ENCODE measurements at regions not wholly inside any gene's neighbourhood (a gene's known extent, or its start where the extent isn't known, plus 50 kb on each side); places are given as distances from the start of the nearest gene placed in this dataset.

DNA sequence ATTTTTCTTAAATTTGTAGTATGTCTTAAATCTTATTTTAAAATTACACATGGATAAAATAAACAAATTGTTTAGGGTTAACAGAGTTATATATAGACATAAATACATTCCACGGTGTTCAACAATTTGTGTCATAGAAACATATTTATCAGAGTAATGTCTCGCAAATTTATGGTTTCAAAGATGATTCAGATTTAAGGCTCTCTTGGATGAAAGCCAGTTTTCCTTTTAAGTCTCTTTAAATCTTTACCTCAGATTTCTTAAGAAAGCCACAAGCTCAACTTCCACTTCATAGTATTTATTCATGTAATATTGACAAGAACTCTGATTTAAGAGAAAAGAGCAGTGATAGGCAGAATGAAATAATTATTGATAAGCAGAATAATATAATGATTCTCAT, 1254.8 kb upstream of the ADGRL3 start:
- Mint-ChIP-seq H3K4me3 (ENCODE audit: unreplicated experiment) (no peak overlapping the region), H3K27me3 (ENCODE audit: unreplicated experiment) (no peaks in the 10 kb centered on the region), H3K27ac (ENCODE audit: unreplicated experiment) (no peak overlapping the region), H3K9me3 (ENCODE audit: unreplicated experiment) (no peaks in the 10 kb centered on the region), H3K36me3 (ENCODE audit: unreplicated experiment) (no peaks in the 10 kb centered on the region), H3K4me1 (ENCODE audit: low read depth, unreplicated experiment) (no peaks in the 10 kb centered on the region)
- DNase-seq: no peak
- TF ChIP-seq, protein P1, sequence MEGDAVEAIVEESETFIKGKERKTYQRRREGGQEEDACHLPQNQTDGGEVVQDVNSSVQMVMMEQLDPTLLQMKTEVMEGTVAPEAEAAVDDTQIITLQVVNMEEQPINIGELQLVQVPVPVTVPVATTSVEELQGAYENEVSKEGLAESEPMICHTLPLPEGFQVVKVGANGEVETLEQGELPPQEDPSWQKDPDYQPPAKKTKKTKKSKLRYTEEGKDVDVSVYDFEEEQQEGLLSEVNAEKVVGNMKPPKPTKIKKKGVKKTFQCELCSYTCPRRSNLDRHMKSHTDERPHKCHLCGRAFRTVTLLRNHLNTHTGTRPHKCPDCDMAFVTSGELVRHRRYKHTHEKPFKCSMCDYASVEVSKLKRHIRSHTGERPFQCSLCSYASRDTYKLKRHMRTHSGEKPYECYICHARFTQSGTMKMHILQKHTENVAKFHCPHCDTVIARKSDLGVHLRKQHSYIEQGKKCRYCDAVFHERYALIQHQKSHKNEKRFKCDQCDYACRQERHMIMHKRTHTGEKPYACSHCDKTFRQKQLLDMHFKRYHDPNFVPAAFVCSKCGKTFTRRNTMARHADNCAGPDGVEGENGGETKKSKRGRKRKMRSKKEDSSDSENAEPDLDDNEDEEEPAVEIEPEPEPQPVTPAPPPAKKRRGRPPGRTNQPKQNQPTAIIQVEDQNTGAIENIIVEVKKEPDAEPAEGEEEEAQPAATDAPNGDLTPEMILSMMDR (IDR thresholded peaks at IDR 0.05; ENCODE audit: partially characterized antibody, unreplicated experiment): no peak

DNA sequence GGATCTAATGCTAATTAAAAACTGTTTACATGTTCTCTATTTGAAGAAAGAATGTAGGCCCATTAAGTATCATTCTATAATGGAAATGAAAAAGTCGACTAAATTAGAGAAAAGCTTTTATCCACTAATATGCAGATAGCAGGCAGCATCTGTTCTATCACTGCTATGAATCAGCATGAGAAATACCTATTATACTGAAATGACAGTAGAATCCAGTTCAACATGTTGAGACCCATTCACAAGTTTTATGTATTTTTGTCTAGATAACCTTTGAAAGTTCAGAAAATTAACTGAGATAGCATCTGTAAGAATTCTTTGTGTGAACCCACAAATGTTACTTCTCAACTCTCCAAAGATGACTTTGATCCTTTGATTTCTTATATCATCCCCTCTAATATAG, 1254.4 kb upstream of the ADGRL3 start:
- TF ChIP-seq, protein P1 (IDR thresholded peaks at IDR 0.05; ENCODE audit: partially characterized antibody, unreplicated experiment): no peak
- no peak for DNase-seq
- Mint-ChIP-seq H3K4me1 (ENCODE audit: low read depth, unreplicated experiment) (no peaks in the 10 kb centered on the region), H3K4me3 (ENCODE audit: unreplicated experiment) (no peak overlapping the region), H3K36me3 (ENCODE audit: unreplicated experiment) (no peaks in the 10 kb centered on the region), H3K27ac (ENCODE audit: unreplicated experiment) (no peak overlapping the region), H3K27me3 (ENCODE audit: unreplicated experiment) (no peaks in the 10 kb centered on the region), H3K9me3 (ENCODE audit: unreplicated experiment) (peaks cover 2% of the 10 kb centered on the region)

DNA sequence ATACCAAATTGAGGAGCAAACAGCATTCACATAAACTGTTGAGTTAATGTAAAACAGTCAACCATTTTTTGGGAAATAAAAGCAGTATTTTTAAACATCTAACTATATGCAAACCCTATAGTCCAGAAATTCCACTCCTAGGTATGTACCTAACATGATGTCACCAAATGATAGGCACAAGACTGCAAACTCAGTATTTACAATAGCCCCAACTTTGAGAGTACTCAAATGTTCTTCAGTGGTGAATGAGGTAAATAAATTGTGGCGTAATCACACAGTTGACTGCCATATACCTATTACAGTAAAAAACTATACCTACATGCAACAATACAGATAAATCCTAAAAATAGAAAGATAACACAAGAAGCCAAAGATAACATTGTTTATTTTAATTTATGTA, 1243.8 kb upstream of the ADGRL3 start:
- Mint-ChIP-seq H3K36me3 (ENCODE audit: unreplicated experiment) (no peaks in the 10 kb centered on the region), H3K4me1 (ENCODE audit: low read depth, unreplicated experiment) (no peaks in the 10 kb centered on the region)

DNA sequence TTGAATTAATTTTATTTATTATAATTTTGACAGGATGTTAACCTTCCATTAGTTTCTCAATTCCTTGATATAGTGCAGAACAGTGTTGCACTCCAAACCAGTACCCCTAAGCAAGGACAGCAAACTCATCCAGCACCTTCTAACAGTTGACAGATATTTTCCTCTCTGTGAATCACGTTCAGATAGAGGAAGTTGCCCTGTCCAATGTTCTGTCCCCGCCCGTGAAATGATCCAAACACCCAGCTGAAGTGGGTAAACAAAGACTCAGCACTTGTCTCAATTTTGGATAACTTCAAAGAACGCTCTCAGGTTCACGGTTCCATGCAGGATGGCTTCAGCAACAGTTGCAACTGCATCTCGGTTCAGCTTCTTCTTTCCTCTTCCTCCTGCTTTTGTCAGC, 1240.0 kb upstream of the ADGRL3 start:
- Mint-ChIP-seq H3K4me1 (ENCODE audit: low read depth, unreplicated experiment) (no peaks in the 10 kb centered on the region), H3K4me3 (ENCODE audit: unreplicated experiment) (no peak overlapping the region), H3K27me3 (ENCODE audit: unreplicated experiment) (no peaks in the 10 kb centered on the region)

More for the DNA sequence above, 1243.8 kb upstream of the ADGRL3 start:
- no peak overlapping the region for H3K4me3 Mint-ChIP-seq (ENCODE audit: unreplicated experiment)
- H3K27ac Mint-ChIP-seq (ENCODE audit: unreplicated experiment): no peak overlapping the region
- H3K9me3 Mint-ChIP-seq (ENCODE audit: unreplicated experiment): no peaks in the 10 kb centered on the region
- H3K27me3 Mint-ChIP-seq (ENCODE audit: unreplicated experiment): no peaks in the 10 kb centered on the region
- TF ChIP-seq, protein P1 (IDR thresholded peaks at IDR 0.05; ENCODE audit: partially characterized antibody, unreplicated experiment): no peak
- no peak for DNase-seq

DNA sequence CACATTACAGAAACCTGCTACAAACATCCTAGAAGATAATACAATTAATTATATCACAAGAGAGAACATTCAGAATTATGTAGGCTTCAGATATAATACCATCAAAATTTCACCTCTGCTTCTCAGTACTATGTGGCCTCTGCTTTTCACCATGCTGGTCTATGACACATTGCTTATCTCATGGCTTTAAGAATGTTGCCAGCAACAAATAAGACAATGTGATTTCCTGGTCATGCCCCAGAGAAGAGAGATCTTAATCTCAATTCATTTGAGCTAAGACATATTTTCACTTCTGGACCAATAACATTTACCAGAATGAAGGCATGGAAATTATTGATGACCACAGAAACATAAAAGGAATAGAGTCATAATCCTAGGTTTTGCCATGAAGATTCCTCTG, 1233.4 kb upstream of the ADGRL3 start:
- Mint-ChIP-seq H3K9me3 (ENCODE audit: unreplicated experiment) (no peaks in the 10 kb centered on the region), H3K27ac (ENCODE audit: unreplicated experiment) (no peak overlapping the region), H3K4me3 (ENCODE audit: unreplicated experiment) (no peak overlapping the region), H3K27me3 (ENCODE audit: unreplicated experiment) (no peaks in the 10 kb centered on the region), H3K36me3 (ENCODE audit: unreplicated experiment) (no peaks in the 10 kb centered on the region), H3K4me1 (ENCODE audit: low read depth, unreplicated experiment) (no peaks in the 10 kb centered on the region)
- DNase-seq: no peak
- TF ChIP-seq, protein P1 (IDR thresholded peaks at IDR 0.05; ENCODE audit: partially characterized antibody, unreplicated experiment): no peak

More for the DNA sequence above, 1240.0 kb upstream of the ADGRL3 start:
- no peaks in the 10 kb centered on the region for H3K9me3 Mint-ChIP-seq (ENCODE audit: unreplicated experiment)
- TF ChIP-seq, protein P1 (IDR thresholded peaks at IDR 0.05; ENCODE audit: partially characterized antibody, unreplicated experiment): no peak
- DNase-seq: no peak
- H3K36me3 Mint-ChIP-seq (ENCODE audit: unreplicated experiment): no peaks in the 10 kb centered on the region
- no peak overlapping the region for H3K27ac Mint-ChIP-seq (ENCODE audit: unreplicated experiment)
